ENCODE measurements at regions not wholly inside any gene's neighbourhood (a gene's known extent, or its start where the extent isn't known, plus 50 kb on each side); places are given as distances from the start of the nearest gene placed in this dataset.
"Not testable (repeated sequence)": the region's sequence is repeated elsewhere in the genome, so short reads cannot be mapped to it uniquely, and the experiment has no call there.

DNA sequence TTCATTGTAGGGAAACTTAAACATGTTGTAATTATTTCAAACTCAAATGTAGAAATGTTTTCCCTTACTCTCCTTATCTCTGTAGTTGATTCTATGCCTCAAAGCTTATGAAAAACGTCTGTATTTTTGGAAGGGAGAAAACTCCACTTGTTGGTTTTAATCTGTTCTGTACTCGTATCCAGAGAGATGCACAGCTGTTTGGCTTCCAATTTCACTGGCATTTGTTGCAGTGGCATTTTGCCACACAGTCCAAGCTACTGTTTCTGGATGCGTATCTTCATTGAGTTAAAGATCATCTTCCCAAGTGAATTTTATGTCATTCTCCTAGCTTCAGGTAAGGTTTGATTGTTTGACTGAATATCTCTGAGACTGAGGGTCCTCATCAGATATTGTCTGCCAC is 481.4 kb downstream of the TRHDE start:
- Histone ChIP-seq H3K27ac (no peak overlapping the region), H2AFZ (no peak overlapping the region), H3K36me3 (ENCODE audit: low read depth) (no peaks in the 10 kb centered on the region), H3K9me2 (ENCODE audit: insufficient read depth) (no peaks in the 10 kb centered on the region), H4K20me1 (ENCODE audit: insufficient read depth) (no peaks in the 10 kb centered on the region), H3K27me3 (ENCODE audit: insufficient read depth, low read depth) (no peaks in the 10 kb centered on the region), H3K4me1 (replicated peaks; ENCODE audit: insufficient read depth) (no peaks in the 10 kb centered on the region), H3F3A (ENCODE audit: insufficient read depth, low read depth) (no peaks in the 10 kb centered on the region), H3K79me2 (ENCODE audit: low read depth) (no peaks in the 10 kb centered on the region), H3K9me3 (ENCODE audit: insufficient read depth, low read depth) (no peaks in the 10 kb centered on the region), H3K4me2 (no peak overlapping the region), H3K4me3 (no peak overlapping the region)
- intact Hi-C loops (cut with micrococcal nuclease; ENCODE audit: unreplicated experiment): no loop called here
- TF ChIP-seq, protein P1, sequence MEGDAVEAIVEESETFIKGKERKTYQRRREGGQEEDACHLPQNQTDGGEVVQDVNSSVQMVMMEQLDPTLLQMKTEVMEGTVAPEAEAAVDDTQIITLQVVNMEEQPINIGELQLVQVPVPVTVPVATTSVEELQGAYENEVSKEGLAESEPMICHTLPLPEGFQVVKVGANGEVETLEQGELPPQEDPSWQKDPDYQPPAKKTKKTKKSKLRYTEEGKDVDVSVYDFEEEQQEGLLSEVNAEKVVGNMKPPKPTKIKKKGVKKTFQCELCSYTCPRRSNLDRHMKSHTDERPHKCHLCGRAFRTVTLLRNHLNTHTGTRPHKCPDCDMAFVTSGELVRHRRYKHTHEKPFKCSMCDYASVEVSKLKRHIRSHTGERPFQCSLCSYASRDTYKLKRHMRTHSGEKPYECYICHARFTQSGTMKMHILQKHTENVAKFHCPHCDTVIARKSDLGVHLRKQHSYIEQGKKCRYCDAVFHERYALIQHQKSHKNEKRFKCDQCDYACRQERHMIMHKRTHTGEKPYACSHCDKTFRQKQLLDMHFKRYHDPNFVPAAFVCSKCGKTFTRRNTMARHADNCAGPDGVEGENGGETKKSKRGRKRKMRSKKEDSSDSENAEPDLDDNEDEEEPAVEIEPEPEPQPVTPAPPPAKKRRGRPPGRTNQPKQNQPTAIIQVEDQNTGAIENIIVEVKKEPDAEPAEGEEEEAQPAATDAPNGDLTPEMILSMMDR (conservative IDR thresholded peaks at IDR 0.05): no peak
- no peak for TF ChIP-seq EZH2 (IDR thresholded peaks at IDR 0.05; ENCODE audit: low read depth)
- ChIA-PET POLR2A (ENCODE audit: unreplicated experiment) (no interaction called here), CTCF (no interaction called here)
- DNase-seq: no peak
- BruUV-seq (replicated peaks): no TSS peak

DNA sequence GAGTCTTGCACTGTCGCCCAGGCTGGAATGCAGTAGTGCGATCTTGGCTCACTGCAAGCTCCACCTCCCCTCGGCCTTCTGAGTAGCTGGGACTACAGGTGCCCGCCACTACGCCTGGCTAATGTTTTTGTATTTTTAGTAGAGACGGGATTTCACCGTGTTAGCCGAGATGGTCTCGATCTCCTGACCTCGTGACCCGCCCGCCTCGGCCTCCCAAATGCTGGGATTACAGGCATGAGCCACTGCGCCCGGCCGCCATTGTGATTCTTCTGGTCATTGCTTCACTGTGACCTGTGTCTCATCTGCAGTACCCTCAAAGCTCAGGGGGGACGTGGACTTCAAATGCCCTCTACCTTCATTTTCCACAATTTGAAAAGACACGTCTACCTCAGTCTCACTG is 481.9 kb downstream of the TRHDE start:
- H3K4me3 ChIP-seq; H3K9me3 ChIP-seq (ENCODE audit: insufficient read depth, low read depth); H3K9me2 ChIP-seq (ENCODE audit: insufficient read depth); H3K79me2 ChIP-seq (ENCODE audit: low read depth); DNase-seq; H2AFZ ChIP-seq; POLR2A ChIA-PET (ENCODE audit: unreplicated experiment); H4K20me1 ChIP-seq (ENCODE audit: insufficient read depth); intact Hi-C loops (cut with micrococcal nuclease; ENCODE audit: unreplicated experiment); CTCF ChIA-PET; H3K4me1 ChIP-seq (replicated peaks; ENCODE audit: insufficient read depth); H3K27me3 ChIP-seq (ENCODE audit: insufficient read depth, low read depth); H3F3A ChIP-seq (ENCODE audit: insufficient read depth, low read depth); H3K27ac ChIP-seq; H3K36me3 ChIP-seq (ENCODE audit: low read depth); H3K4me2 ChIP-seq; BruUV-seq (replicated peaks): not testable (repeated sequence)

DNA sequence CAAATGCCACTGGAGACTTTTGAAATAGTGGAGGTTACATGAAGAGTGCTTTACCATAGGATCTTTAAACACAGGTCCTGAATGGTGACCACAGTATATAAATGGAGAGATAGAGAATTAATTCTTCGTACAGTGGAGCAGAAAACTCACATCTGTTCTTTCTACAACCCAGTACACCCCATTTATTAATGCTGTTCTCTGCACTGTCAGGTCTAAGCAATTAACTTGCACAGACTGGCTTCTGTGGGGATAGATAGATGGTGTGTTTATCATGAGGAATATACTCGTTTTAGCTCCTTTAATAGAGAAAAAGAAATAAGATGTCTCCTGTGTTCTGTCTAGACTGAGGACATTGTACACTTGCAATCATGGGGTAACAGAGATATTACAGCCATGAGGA is 494.3 kb downstream of the TRHDE start:
- Histone ChIP-seq H4K20me1 (ENCODE audit: insufficient read depth) (no peaks in the 10 kb centered on the region), H3K36me3 (ENCODE audit: low read depth) (no peaks in the 10 kb centered on the region), H2AFZ (no peak overlapping the region), H3K4me2 (no peak overlapping the region), H3K27me3 (ENCODE audit: insufficient read depth, low read depth) (no peaks in the 10 kb centered on the region), H3F3A (ENCODE audit: insufficient read depth, low read depth) (no peaks in the 10 kb centered on the region), H3K4me3 (no peak overlapping the region), H3K79me2 (ENCODE audit: low read depth) (no peaks in the 10 kb centered on the region), H3K27ac (no peak overlapping the region), H3K4me1 (replicated peaks; ENCODE audit: insufficient read depth) (no peaks in the 10 kb centered on the region), H3K9me3 (ENCODE audit: insufficient read depth, low read depth) (no peaks in the 10 kb centered on the region), H3K9me2 (ENCODE audit: insufficient read depth) (no peaks in the 10 kb centered on the region)
- ChIA-PET POLR2A (ENCODE audit: unreplicated experiment) (no interaction called here), CTCF (no interaction called here)
- DNase-seq: no peak
- no TSS peak for BruUV-seq (replicated peaks)
- TF ChIP-seq, protein P1 (conservative IDR thresholded peaks at IDR 0.05): no peak
- TF ChIP-seq EZH2 (IDR thresholded peaks at IDR 0.05; ENCODE audit: low read depth): no peak
- intact Hi-C loops (cut with micrococcal nuclease; ENCODE audit: unreplicated experiment): no loop called here

DNA sequence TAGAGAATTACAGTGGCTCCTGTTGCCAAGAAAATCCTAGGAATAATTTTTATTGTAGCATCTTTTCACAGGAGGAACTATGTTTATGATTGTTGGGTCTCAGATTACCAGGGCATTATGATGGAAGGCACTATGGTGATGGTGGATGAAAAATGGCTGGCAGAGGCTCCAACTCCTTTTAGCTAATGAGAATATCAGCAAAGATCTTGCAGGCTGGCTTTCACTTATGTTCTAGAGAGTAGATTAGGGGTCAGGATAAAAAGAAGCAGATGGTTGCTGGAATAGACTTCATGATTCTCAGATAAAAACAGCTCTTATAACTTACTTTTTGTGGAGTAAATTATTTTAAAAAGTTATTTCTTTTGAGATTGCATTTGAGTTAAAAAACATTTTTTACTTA is 501.9 kb downstream of the TRHDE start:
- H3K79me2 ChIP-seq (ENCODE audit: low read depth): no peaks in the 10 kb centered on the region
- no peaks in the 10 kb centered on the region for H3K27me3 ChIP-seq (ENCODE audit: insufficient read depth, low read depth)
- CTCF ChIA-PET: no interaction called here
- H3K36me3 ChIP-seq (ENCODE audit: low read depth): no peaks in the 10 kb centered on the region
- H3K4me3 ChIP-seq: no peak overlapping the region
- POLR2A ChIA-PET (ENCODE audit: unreplicated experiment): no interaction called here
- H3K4me2 ChIP-seq: no peak overlapping the region
- no peaks in the 10 kb centered on the region for H3K9me2 ChIP-seq (ENCODE audit: insufficient read depth)
- intact Hi-C loops (cut with micrococcal nuclease; ENCODE audit: unreplicated experiment): no loop called here
- no peaks in the 10 kb centered on the region for H3K9me3 ChIP-seq (ENCODE audit: insufficient read depth, low read depth)
- DNase-seq: no peak
- H3K4me1 ChIP-seq (replicated peaks; ENCODE audit: insufficient read depth): no peaks in the 10 kb centered on the region
- no peak overlapping the region for H3K27ac ChIP-seq
- no peak for TF ChIP-seq EZH2 (IDR thresholded peaks at IDR 0.05; ENCODE audit: low read depth)
- TF ChIP-seq, protein P1 (conservative IDR thresholded peaks at IDR 0.05): no peak
- H4K20me1 ChIP-seq (ENCODE audit: insufficient read depth): no peaks in the 10 kb centered on the region
- H3F3A ChIP-seq (ENCODE audit: insufficient read depth, low read depth): no peaks in the 10 kb centered on the region
- no peak overlapping the region for H2AFZ ChIP-seq
- no TSS peak for BruUV-seq (replicated peaks)
